ENCODE measurements at regions not wholly inside any gene's neighbourhood (a gene's known extent, or its start where the extent isn't known, plus 50 kb on each side); places are given as distances from the start of the nearest gene placed in this dataset.
"Not testable (repeated sequence)": the region's sequence is repeated elsewhere in the genome, so short reads cannot be mapped to it uniquely, and the experiment has no call there.

DNA sequence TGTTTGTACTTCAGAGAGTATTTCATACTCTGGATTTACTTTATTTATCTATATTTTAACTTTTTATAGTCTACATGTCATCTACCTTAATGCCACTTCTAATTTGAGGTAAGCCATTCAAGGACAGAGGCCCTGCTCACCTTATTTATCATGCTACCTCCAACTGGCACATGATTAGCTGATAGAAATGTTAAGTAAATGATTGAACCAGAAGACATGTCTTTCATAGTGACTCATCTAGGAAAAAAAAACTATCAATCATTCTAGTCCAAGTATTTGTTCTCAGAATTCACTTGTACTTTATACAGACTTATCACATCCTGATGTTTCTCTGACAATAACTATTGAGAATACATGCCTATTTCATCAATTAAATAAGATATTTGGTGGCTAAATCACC is 856.3 kb downstream of the XPNPEP1 start:
- H3K27me3 ChIP-seq (ENCODE audit: control insufficient read depth in 1 of 2, insufficient read depth in 2 of 2, low read length in 2 of 2): no peaks in the 10 kb centered on the region
- H3K36me3 ChIP-seq (ENCODE audit: control insufficient read depth in 2 of 2, insufficient read depth in 2 of 2, low read length in 2 of 2): no peaks in the 10 kb centered on the region
- no peak overlapping the region for H3K4me3 ChIP-seq (ENCODE audit: low read length in 2 of 2)
- H3K9me3 ChIP-seq (ENCODE audit: control insufficient read depth in 2 of 2, low read length in 2 of 2): no peaks in the 10 kb centered on the region
- H3K9ac ChIP-seq (ENCODE audit: low read length in 2 of 2): no peak overlapping the region
- no peak overlapping the region for H3K27ac ChIP-seq (ENCODE audit: low read length)
- no peaks in the 10 kb centered on the region for H3K4me1 ChIP-seq (ENCODE audit: control insufficient read depth, insufficient read depth, low read length)

DNA sequence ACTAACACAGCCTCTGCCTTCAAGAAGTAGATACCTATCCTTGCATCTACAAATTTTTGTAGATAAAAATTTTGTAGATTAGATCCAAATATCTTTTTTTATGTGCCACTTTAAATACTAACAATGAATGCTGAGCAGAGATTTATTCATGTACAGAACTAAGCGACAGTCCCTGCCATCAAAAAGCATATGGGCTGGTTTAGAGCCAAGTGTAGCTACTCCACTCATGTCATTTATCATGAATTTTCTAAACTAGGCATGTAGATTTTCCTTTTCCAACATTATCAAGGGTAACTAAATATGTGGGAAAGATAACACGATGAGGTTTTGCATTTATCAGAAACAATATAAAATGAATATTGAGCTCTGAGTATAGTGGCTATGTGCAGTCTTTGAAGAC is 857.5 kb downstream of the XPNPEP1 start:
- Histone ChIP-seq H3K9me3 (ENCODE audit: control insufficient read depth in 2 of 2, low read length in 2 of 2) (peaks cover 0 to 2% of the 10 kb centered on the region in 2 donors), H3K36me3 (ENCODE audit: control insufficient read depth in 2 of 2, insufficient read depth in 2 of 2, low read length in 2 of 2) (no peaks in the 10 kb centered on the region), H3K27ac (ENCODE audit: low read length) (no peak overlapping the region), H3K4me1 (ENCODE audit: control insufficient read depth, insufficient read depth, low read length) (no peaks in the 10 kb centered on the region), H3K27me3 (ENCODE audit: control insufficient read depth in 1 of 2, insufficient read depth in 2 of 2, low read length in 2 of 2) (no peaks in the 10 kb centered on the region), H3K9ac (ENCODE audit: low read length in 2 of 2) (no peak overlapping the region), H3K4me3 (ENCODE audit: low read length in 2 of 2) (no peak overlapping the region)

DNA sequence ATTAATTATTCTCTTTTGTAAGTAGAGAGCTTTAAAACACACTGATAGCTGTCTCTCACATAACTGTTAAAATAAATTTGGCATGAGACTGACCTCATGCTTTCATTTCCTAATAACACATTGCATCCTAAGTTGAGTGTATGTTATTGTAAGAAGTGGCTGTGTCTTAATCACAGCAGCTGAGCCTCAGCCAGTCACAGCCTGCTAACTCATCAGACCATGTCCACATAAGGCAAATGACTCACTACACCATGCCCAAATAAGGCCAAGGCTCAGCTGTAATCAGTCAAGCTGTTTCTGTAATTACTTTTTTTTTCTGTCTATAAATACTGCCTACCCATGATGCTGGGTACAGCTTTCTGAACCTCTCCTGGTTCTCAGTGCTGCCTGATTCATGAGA is 860.9 kb downstream of the XPNPEP1 start:
- no peak overlapping the region for H3K27ac ChIP-seq (ENCODE audit: low read length)
- H3K4me1 ChIP-seq (ENCODE audit: control insufficient read depth, insufficient read depth, low read length): no peaks in the 10 kb centered on the region
- H3K4me3 ChIP-seq (ENCODE audit: low read length in 2 of 2): no peak overlapping the region
- no peaks in the 10 kb centered on the region for H3K27me3 ChIP-seq (ENCODE audit: control insufficient read depth in 1 of 2, insufficient read depth in 2 of 2, low read length in 2 of 2)
- H3K36me3 ChIP-seq (ENCODE audit: control insufficient read depth in 2 of 2, insufficient read depth in 2 of 2, low read length in 2 of 2): no peaks in the 10 kb centered on the region
- H3K9ac ChIP-seq (ENCODE audit: low read length in 2 of 2): no peak overlapping the region
- H3K9me3 ChIP-seq (ENCODE audit: control insufficient read depth in 2 of 2, low read length in 2 of 2): peaks cover 0 to 2% of the 10 kb centered on the region in 2 donors

DNA sequence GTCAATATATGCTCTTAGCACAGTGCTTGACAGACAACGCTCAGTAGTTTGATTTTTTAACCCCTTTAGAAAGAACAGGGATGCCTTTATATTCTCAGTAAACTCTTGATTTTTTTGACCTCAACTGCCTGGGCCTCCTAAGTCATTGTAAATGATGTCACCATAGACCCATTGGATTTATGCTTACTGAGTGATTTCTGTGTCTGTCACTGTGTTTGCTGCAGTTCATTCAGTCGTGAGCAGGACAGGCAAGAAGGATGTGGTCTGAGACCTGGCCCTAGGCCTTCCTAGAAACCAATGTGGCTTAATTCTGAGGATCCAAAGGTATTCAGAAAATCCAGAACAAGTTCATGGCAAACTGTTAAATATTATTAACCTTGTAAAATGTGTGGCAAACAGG is 868.1 kb downstream of the XPNPEP1 start:
- Histone ChIP-seq H3K36me3 (ENCODE audit: control insufficient read depth in 2 of 2, insufficient read depth in 2 of 2, low read length in 2 of 2) (no peaks in the 10 kb centered on the region), H3K27me3 (ENCODE audit: control insufficient read depth in 1 of 2, insufficient read depth in 2 of 2, low read length in 2 of 2) (no peaks in the 10 kb centered on the region), H3K4me3 (ENCODE audit: low read length in 2 of 2) (no peak overlapping the region), H3K4me1 (ENCODE audit: control insufficient read depth, insufficient read depth, low read length) (no peaks in the 10 kb centered on the region), H3K9me3 (ENCODE audit: control insufficient read depth in 2 of 2, low read length in 2 of 2) (peaks cover 0 to 2% of the 10 kb centered on the region in 2 donors), H3K9ac (ENCODE audit: low read length in 2 of 2) (no peak overlapping the region), H3K27ac (ENCODE audit: low read length) (no peak overlapping the region)

DNA sequence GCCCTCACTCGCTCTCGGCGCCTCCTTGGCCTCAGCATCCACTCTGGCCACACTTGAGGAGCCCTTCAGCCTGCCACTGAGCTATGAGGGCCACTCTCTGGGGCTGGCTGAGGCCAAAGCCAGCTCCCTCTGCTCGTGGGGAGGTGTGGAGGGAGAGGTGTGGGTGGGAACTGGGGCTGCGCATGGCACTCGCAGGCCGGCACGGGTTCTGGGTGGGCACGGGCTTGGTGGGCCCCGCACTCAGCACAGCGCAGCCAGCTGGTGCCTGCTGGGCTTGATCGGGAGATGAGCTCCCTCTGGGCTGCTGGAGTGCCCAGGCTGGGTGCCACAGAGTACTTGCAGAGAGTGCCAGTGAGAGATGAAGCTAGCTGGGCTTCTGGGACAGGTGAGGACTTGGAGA is 875.5 kb downstream of the XPNPEP1 start:
- H3K9me3 ChIP-seq (ENCODE audit: control insufficient read depth in 2 of 2, low read length in 2 of 2): peaks cover 2 to 4% of the 10 kb centered on the region in 2 donors
- no peaks in the 10 kb centered on the region for H3K36me3 ChIP-seq (ENCODE audit: control insufficient read depth in 2 of 2, insufficient read depth in 2 of 2, low read length in 2 of 2)
- H3K4me1 ChIP-seq (ENCODE audit: control insufficient read depth, insufficient read depth, low read length): no peaks in the 10 kb centered on the region
- no peak overlapping the region for H3K4me3 ChIP-seq (ENCODE audit: low read length in 2 of 2)
- H3K9ac ChIP-seq (ENCODE audit: low read length in 2 of 2): no peak overlapping the region
- no peak overlapping the region for H3K27ac ChIP-seq (ENCODE audit: low read length)
- H3K27me3 ChIP-seq (ENCODE audit: control insufficient read depth in 1 of 2, insufficient read depth in 2 of 2, low read length in 2 of 2): no peaks in the 10 kb centered on the region

DNA sequence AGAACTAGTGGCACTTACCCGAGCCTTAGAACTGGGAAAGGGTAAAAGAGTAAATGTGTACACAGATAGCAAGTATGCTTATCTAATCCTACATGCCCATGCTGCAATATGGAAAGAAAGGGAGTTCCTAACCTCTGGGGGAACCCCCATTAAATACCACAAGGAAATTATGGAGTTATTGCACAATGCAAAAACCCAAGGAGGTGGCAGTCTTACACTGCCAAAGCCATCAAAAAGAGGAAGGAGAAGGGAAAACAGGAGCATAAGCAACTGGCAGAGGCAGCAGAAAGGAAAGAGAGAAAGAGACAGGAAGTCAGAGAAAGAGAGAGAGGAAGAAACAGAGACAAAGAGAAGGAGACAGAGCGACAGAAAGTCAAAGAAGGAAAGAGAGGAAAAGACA is 876.9 kb downstream of the XPNPEP1 start:
- not testable (repeated sequence) for H3K9ac ChIP-seq (ENCODE audit: low read length in 2 of 2); H3K4me1 ChIP-seq (ENCODE audit: control insufficient read depth, insufficient read depth, low read length); H3K9me3 ChIP-seq (ENCODE audit: control insufficient read depth in 2 of 2, low read length in 2 of 2); H3K27ac ChIP-seq (ENCODE audit: low read length); H3K4me3 ChIP-seq (ENCODE audit: low read length in 2 of 2); H3K27me3 ChIP-seq (ENCODE audit: control insufficient read depth in 1 of 2, insufficient read depth in 2 of 2, low read length in 2 of 2); H3K36me3 ChIP-seq (ENCODE audit: control insufficient read depth in 2 of 2, insufficient read depth in 2 of 2, low read length in 2 of 2)

DNA sequence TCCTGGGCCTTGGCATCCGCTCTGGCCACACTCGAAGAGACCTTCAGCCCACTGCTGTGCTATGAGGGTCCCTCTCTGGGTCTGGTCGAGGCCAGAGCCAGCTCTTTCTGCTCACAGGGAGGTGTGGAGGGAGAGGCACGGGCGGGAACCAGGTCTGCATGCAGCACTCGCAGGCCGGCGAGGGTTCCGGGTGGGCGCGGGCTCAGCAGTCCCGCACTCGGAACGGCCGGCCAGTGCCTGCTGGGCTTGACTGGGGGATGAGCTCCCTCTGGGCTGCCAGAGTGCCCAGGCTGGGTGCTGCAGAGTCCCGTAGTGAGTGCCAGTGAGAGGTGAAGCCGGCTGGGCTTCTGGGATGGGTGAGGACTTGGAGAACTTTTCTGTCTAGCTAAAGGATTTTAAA is 882.7 kb downstream of the XPNPEP1 start:
- H3K9me3 ChIP-seq (ENCODE audit: control insufficient read depth in 2 of 2, low read length in 2 of 2): no peaks in the 10 kb centered on the region
- no peaks in the 10 kb centered on the region for H3K4me1 ChIP-seq (ENCODE audit: control insufficient read depth, insufficient read depth, low read length)
- H3K4me3 ChIP-seq (ENCODE audit: low read length in 2 of 2): no peak overlapping the region
- H3K27ac ChIP-seq (ENCODE audit: low read length): no peak overlapping the region
- no peak overlapping the region for H3K9ac ChIP-seq (ENCODE audit: low read length in 2 of 2)
- H3K36me3 ChIP-seq (ENCODE audit: control insufficient read depth in 2 of 2, insufficient read depth in 2 of 2, low read length in 2 of 2): no peaks in the 10 kb centered on the region
- no peaks in the 10 kb centered on the region for H3K27me3 ChIP-seq (ENCODE audit: control insufficient read depth in 1 of 2, insufficient read depth in 2 of 2, low read length in 2 of 2)

DNA sequence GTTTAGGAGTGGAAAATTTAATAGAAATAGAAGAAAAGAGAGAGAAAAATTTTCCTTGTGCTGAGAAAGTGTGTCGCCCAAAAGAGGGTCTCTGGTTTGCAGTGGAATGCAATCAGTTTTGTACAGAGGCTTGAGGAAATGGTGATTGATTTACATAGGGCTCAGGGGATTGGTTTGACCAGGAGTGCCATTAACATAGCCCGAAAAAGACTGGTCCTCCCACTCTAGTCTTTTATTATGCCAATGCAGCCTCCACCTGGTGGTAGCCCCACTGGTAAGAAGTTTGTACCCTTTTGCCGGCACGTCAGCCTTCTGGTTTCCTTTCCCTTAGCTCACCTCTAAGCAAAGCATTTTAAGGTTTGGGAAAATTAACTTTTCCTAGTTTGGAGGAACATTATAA is 885.3 kb downstream of the XPNPEP1 start:
- H3K4me1 ChIP-seq (ENCODE audit: control insufficient read depth, insufficient read depth, low read length): no peaks in the 10 kb centered on the region
- no peaks in the 10 kb centered on the region for H3K27me3 ChIP-seq (ENCODE audit: control insufficient read depth in 1 of 2, insufficient read depth in 2 of 2, low read length in 2 of 2)
- H3K9ac ChIP-seq (ENCODE audit: low read length in 2 of 2): no peak overlapping the region
- H3K9me3 ChIP-seq (ENCODE audit: control insufficient read depth in 2 of 2, low read length in 2 of 2): no peaks in the 10 kb centered on the region
- no peak overlapping the region for H3K27ac ChIP-seq (ENCODE audit: low read length)
- no peaks in the 10 kb centered on the region for H3K36me3 ChIP-seq (ENCODE audit: control insufficient read depth in 2 of 2, insufficient read depth in 2 of 2, low read length in 2 of 2)
- no peak overlapping the region for H3K4me3 ChIP-seq (ENCODE audit: low read length in 2 of 2)

DNA sequence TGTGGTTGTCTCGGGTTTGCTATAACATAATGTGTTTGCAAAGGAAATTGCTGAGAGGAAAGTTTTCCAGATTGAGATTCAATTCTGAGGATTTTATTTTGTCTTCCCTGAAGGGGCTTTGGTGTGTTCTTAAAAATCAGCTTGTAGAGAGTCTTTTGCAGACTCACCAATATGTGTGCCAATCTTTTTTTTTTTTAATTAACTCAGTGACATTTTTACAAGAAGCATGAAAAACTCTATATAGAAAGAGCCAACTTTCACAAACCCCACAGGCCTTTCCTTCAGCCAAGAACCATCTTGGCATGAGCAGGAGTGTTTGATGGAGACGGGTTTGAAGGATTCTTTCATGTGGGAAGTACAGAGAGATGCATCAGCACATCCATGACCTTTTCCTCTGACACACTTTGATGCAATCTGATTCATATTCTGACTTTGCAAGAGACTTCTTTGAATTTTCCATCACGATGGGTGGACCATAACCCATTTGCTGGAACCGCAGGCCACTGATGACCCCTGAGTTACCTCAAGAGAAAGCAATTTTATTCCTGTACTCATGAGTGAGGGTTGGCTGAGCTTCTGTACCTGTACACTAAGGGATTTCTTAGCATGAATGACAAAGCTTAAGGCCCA is 892.6 kb downstream of the XPNPEP1 start:
- Histone ChIP-seq H3K4me3 (ENCODE audit: low read length in 2 of 2) (no peak overlapping the region), H3K4me1 (ENCODE audit: control insufficient read depth, insufficient read depth, low read length) (no peaks in the 10 kb centered on the region), H3K9ac (ENCODE audit: low read length in 2 of 2) (no peak overlapping the region), H3K36me3 (ENCODE audit: control insufficient read depth in 2 of 2, insufficient read depth in 2 of 2, low read length in 2 of 2) (no peaks in the 10 kb centered on the region), H3K9me3 (ENCODE audit: control insufficient read depth in 2 of 2, low read length in 2 of 2) (no peaks in the 10 kb centered on the region), H3K27ac (ENCODE audit: low read length) (no peak overlapping the region), H3K27me3 (ENCODE audit: control insufficient read depth in 1 of 2, insufficient read depth in 2 of 2, low read length in 2 of 2) (no peaks in the 10 kb centered on the region)

DNA sequence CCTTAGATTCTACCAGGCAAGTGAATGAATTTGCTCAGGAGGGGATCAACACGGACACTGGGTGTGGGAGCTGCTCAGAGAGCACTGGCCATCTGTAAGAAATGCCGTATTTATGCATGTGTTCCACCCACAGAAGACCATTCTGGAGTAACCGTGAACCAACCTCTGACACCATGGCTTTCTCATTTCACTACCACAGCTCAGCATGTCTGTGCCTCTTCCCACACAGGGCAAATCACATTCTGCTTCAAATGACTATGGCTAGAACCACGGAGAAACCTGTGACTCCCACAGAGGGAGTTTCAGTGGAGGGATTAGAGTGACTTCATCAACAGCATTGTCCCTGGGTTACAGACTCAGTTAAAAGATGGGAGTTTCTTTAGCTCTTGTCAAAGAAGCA is 893.4 kb downstream of the XPNPEP1 start:
- Histone ChIP-seq H3K27me3 (ENCODE audit: control insufficient read depth in 1 of 2, insufficient read depth in 2 of 2, low read length in 2 of 2) (no peaks in the 10 kb centered on the region), H3K36me3 (ENCODE audit: control insufficient read depth in 2 of 2, insufficient read depth in 2 of 2, low read length in 2 of 2) (no peaks in the 10 kb centered on the region), H3K4me3 (ENCODE audit: low read length in 2 of 2) (no peak overlapping the region), H3K27ac (ENCODE audit: low read length) (no peak overlapping the region), H3K4me1 (ENCODE audit: control insufficient read depth, insufficient read depth, low read length) (no peaks in the 10 kb centered on the region), H3K9ac (ENCODE audit: low read length in 2 of 2) (no peak overlapping the region), H3K9me3 (ENCODE audit: control insufficient read depth in 2 of 2, low read length in 2 of 2) (no peaks in the 10 kb centered on the region)

DNA sequence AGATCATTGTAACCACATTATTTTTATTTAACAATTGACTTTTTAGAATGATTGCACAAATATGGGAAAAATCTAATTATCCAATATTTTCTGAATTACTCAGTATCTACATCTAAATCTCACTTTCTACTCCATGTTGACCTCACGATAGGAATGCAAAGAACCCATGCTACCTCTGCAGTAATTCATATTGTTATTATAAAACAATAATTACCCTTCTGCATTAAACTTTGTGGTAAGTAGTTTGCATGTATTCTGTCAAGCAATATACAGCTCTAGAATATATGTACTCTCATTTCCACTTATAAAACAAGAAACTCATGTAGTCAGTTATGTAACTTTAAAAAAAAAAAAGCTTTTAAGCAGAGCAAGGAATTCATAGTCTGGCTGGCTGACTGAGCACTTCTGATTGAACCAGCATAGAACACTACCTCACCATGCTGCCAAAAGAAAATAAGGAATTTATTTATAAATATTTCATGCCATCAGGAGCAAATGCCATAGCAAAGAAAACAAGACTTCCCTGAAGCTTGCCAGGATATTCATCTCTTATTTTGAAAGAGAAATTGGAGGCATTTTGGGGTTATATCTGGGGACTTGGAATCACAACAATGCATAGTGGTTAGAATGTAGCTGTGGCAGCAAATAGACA is 895.7 kb downstream of the XPNPEP1 start:
- Histone ChIP-seq H3K4me3 (ENCODE audit: low read length in 2 of 2) (no peak overlapping the region), H3K4me1 (ENCODE audit: control insufficient read depth, insufficient read depth, low read length) (no peaks in the 10 kb centered on the region), H3K9me3 (ENCODE audit: control insufficient read depth in 2 of 2, low read length in 2 of 2) (no peaks in the 10 kb centered on the region), H3K9ac (ENCODE audit: low read length in 2 of 2) (no peak overlapping the region), H3K36me3 (ENCODE audit: control insufficient read depth in 2 of 2, insufficient read depth in 2 of 2, low read length in 2 of 2) (no peaks in the 10 kb centered on the region), H3K27me3 (ENCODE audit: control insufficient read depth in 1 of 2, insufficient read depth in 2 of 2, low read length in 2 of 2) (no peaks in the 10 kb centered on the region), H3K27ac (ENCODE audit: low read length) (no peak overlapping the region)

All from stomach smooth muscle (tissue), 2 donors.